BLaER1 treated with 17β-estradiol and CSF1 and Interleukin-3, amounts not matched to agents 10 nM and 100 nM (cell line): ENCODE measurements at regions not wholly inside any gene's neighbourhood (a gene's known extent, or its start where the extent isn't known, plus 50 kb on each side); places are given as distances from the start of the nearest gene placed in this dataset.

ENCODE experiments used
- H3K27ac ChIP-seq, 11 experiments: shearing (Covaris generic); formaldehyde crosslinking; 2 replicates each; pipeline ENCODE4 v1.8.1; 2022
- H3K27me3 ChIP-seq, 11 experiments: shearing (Covaris generic); formaldehyde crosslinking; 2 replicates each; pipeline ENCODE4 v1.8.1; 2022
- H3K36me3 ChIP-seq, 11 experiments: shearing (Covaris generic); formaldehyde crosslinking; 2 replicates each; pipeline ENCODE4 v1.8.1; 2022
- H3K4me1 ChIP-seq, 10 experiments: shearing (Covaris generic); formaldehyde crosslinking; 2 replicates each; pipeline ENCODE4 v1.8.1; 2022
- H3K4me2 ChIP-seq, 11 experiments: shearing (Covaris generic); formaldehyde crosslinking; 2 replicates each; pipeline ENCODE4 v1.8.1; 2022
- H3K4me3 ChIP-seq, 10 experiments: shearing (Covaris generic); formaldehyde crosslinking; 2 replicates each; pipeline ENCODE4 v1.8.1; 2022
- H3K9ac ChIP-seq, 11 experiments: shearing (Covaris generic); formaldehyde crosslinking; 2 replicates each; pipeline ENCODE4 v1.8.1; 2022
- H3K9me3 ChIP-seq, 11 experiments: shearing (Covaris generic); formaldehyde crosslinking; replicated peaks in 1 of 11; 2 replicates each; pipeline ENCODE4 v1.8.1; 2022
- H4K20me1 ChIP-seq, 11 experiments: shearing (Covaris generic); formaldehyde crosslinking; 2 replicates each; pipeline ENCODE4 v1.8.1; 2022
- Cebpa-rat ChIP-seq, 11 experiments: shearing (Covaris generic); IDR thresholded peaks; 2 replicates each; pipeline ENCODE4 v1.8.1; 2022

- peaks cover 0 to 25% (median 17%) of the 10 kb centered on the region in 11 experiments; a peak in 18 of 22 replicates for H3K9me3 ChIP-seq
- no peak overlapping the region for H3K4me2 ChIP-seq
- H3K36me3 ChIP-seq, result no peaks in the 10 kb centered on the region
- H4K20me1 ChIP-seq, result no peaks in the 10 kb centered on the region
- no peak overlapping the region for H3K9ac ChIP-seq
- no peak overlapping the region for H3K4me3 ChIP-seq
- no peaks in the 10 kb centered on the region for H3K27me3 ChIP-seq
- TF ChIP-seq Cebpa-rat (IDR thresholded peaks at IDR 0.05), result no peak
- H3K27ac ChIP-seq, result no peak overlapping the region
- no peaks in the 10 kb centered on the region for H3K4me1 ChIP-seq
Observed at GRCh38 chr1:78415165-78415564, 75.6 kb upstream of the PTGFR start.

GRCh38 chr1:78419309-78419708, 71.5 kb upstream of the PTGFR start:
- Histone ChIP-seq H3K9me3 (no peaks in the 10 kb centered on the region), H3K27me3 (no peaks in the 10 kb centered on the region), H3K36me3 (no peaks in the 10 kb centered on the region), H3K4me2 (no peak overlapping the region), H3K4me1 (no peaks in the 10 kb centered on the region), H4K20me1 (no peaks in the 10 kb centered on the region), H3K4me3 (no peak overlapping the region), H3K9ac (no peak overlapping the region), H3K27ac (no peak overlapping the region)
- TF ChIP-seq Cebpa-rat (IDR thresholded peaks at IDR 0.05), result no peak

GRCh38 chr1:78420181-78420580, 70.6 kb upstream of the PTGFR start:
- H3K4me1 ChIP-seq, result no peaks in the 10 kb centered on the region
- H3K4me3 ChIP-seq, result no peak overlapping the region
- no peaks in the 10 kb centered on the region for H3K27me3 ChIP-seq
- no peak for TF ChIP-seq Cebpa-rat (IDR thresholded peaks at IDR 0.05)
- H3K4me2 ChIP-seq, result no peak overlapping the region
- no peak overlapping the region for H3K9ac ChIP-seq
- no peaks in the 10 kb centered on the region for H4K20me1 ChIP-seq
- no peak overlapping the region for H3K27ac ChIP-seq
- H3K9me3 ChIP-seq, result no peaks in the 10 kb centered on the region
- no peaks in the 10 kb centered on the region for H3K36me3 ChIP-seq

GRCh38 chr1:78420688-78421087, 70.1 kb upstream of the PTGFR start:
- TF ChIP-seq Cebpa-rat (IDR thresholded peaks at IDR 0.05), result no peak

GRCh38 chr1:78424720-78425119, 66.1 kb upstream of the PTGFR start:
- TF ChIP-seq Cebpa-rat (IDR thresholded peaks at IDR 0.05), result no peak
- Histone ChIP-seq H4K20me1 (no peaks in the 10 kb centered on the region), H3K9me3 (no peaks in the 10 kb centered on the region), H3K4me3 (no peak overlapping the region), H3K36me3 (no peaks in the 10 kb centered on the region), H3K4me1 (peaks cover 0 to 6% (median 0%) of the 10 kb centered on the region in 10 experiments; a peak in 2 of 20 replicates), H3K9ac (no peak overlapping the region), H3K27me3 (no peaks in the 10 kb centered on the region), H3K4me2 (no peak overlapping the region), H3K27ac (no peak overlapping the region)

More at GRCh38 chr1:78420688-78421087, 70.1 kb upstream of the PTGFR start:
- H3K36me3 ChIP-seq, result no peaks in the 10 kb centered on the region
- H3K9me3 ChIP-seq, result no peaks in the 10 kb centered on the region
- no peaks in the 10 kb centered on the region for H3K4me1 ChIP-seq
- H3K9ac ChIP-seq, result no peak overlapping the region
- H3K27ac ChIP-seq, result no peak overlapping the region
- H4K20me1 ChIP-seq, result no peaks in the 10 kb centered on the region
- no peaks in the 10 kb centered on the region for H3K27me3 ChIP-seq
- H3K4me2 ChIP-seq, result no peak overlapping the region
- H3K4me3 ChIP-seq, result no peak overlapping the region

- TF ChIP-seq Cebpa-rat (IDR thresholded peaks at IDR 0.05), result no peak
- Histone ChIP-seq H3K27ac (no peak overlapping the region), H3K4me1 (peaks cover 0 to 6% (median 0%) of the 10 kb centered on the region in 10 experiments; a peak in 2 of 20 replicates), H3K27me3 (no peaks in the 10 kb centered on the region), H3K36me3 (no peaks in the 10 kb centered on the region), H3K4me2 (no peak overlapping the region), H3K9me3 (no peaks in the 10 kb centered on the region), H4K20me1 (no peaks in the 10 kb centered on the region), H3K4me3 (no peak overlapping the region), H3K9ac (no peak overlapping the region)
Observed at GRCh38 chr1:78426408-78426807, 64.4 kb upstream of the PTGFR start.

GRCh38 chr1:78427506-78427905, 63.3 kb upstream of the PTGFR start:
- H3K27ac ChIP-seq, result no peak overlapping the region
- no peaks in the 10 kb centered on the region for H3K36me3 ChIP-seq
- no peaks in the 10 kb centered on the region for H4K20me1 ChIP-seq
- no peak overlapping the region for H3K4me3 ChIP-seq
- no peak overlapping the region for H3K9ac ChIP-seq
- H3K27me3 ChIP-seq, result no peaks in the 10 kb centered on the region
- no peaks in the 10 kb centered on the region for H3K9me3 ChIP-seq
- H3K4me2 ChIP-seq, result no peak overlapping the region; a peak in 1 of 22 replicates
- no peak for TF ChIP-seq Cebpa-rat (IDR thresholded peaks at IDR 0.05)
- peaks cover 0 to 6% (median 0%) of the 10 kb centered on the region in 10 experiments; a peak in 2 of 20 replicates for H3K4me1 ChIP-seq

- Histone ChIP-seq H3K36me3 (no peaks in the 10 kb centered on the region), H3K27me3 (no peaks in the 10 kb centered on the region), H3K4me1 (peaks cover 0 to 6% (median 0%) of the 10 kb centered on the region in 10 experiments; a peak in 2 of 20 replicates), H4K20me1 (no peaks in the 10 kb centered on the region), H3K4me2 (no peak overlapping the region), H3K4me3 (no peak overlapping the region), H3K9me3 (0 out of 22 replicates have a peak, but pooled peaks cover 0 to 3% (median 0%) of the 10 kb centered on the region in 11 experiments), H3K9ac (no peak overlapping the region), H3K27ac (no peak overlapping the region)
- no peak for TF ChIP-seq Cebpa-rat (IDR thresholded peaks at IDR 0.05)
Observed at GRCh38 chr1:78432016-78432415, 58.8 kb upstream of the PTGFR start.

GRCh38 chr1:78434351-78434750, 56.4 kb upstream of the PTGFR start:
- TF ChIP-seq Cebpa-rat (IDR thresholded peaks at IDR 0.05), result no peak
- Histone ChIP-seq H3K9ac (no peak overlapping the region), H3K4me2 (no peak overlapping the region), H4K20me1 (no peaks in the 10 kb centered on the region), H3K27ac (no peak overlapping the region), H3K9me3 (peaks cover 0 to 8% (median 0%) of the 10 kb centered on the region in 11 experiments; a peak in 3 of 22 replicates), H3K27me3 (no peaks in the 10 kb centered on the region), H3K36me3 (no peaks in the 10 kb centered on the region), H3K4me1 (no peaks in the 10 kb centered on the region), H3K4me3 (no peak overlapping the region)

GRCh38 chr1:78436961-78437360, 53.8 kb upstream of the PTGFR start:
- H3K4me2 ChIP-seq, result no peak overlapping the region
- H3K27ac ChIP-seq, result no peak overlapping the region
- no peak for TF ChIP-seq Cebpa-rat (IDR thresholded peaks at IDR 0.05)
- no peaks in the 10 kb centered on the region for H4K20me1 ChIP-seq
- peaks cover 0 to 8% (median 0%) of the 10 kb centered on the region in 11 experiments; a peak in 3 of 22 replicates for H3K9me3 ChIP-seq
- no peaks in the 10 kb centered on the region for H3K4me1 ChIP-seq
- no peak overlapping the region for H3K4me3 ChIP-seq
- H3K9ac ChIP-seq, result no peak overlapping the region
- H3K36me3 ChIP-seq, result no peaks in the 10 kb centered on the region
- H3K27me3 ChIP-seq, result no peaks in the 10 kb centered on the region
